Upper lobe of left lung (tissue), 6 donors: ENCODE measurements at regions not wholly inside any gene's neighbourhood (a gene's known extent, or its start where the extent isn't known, plus 50 kb on each side); places are given as distances from the start of the nearest gene placed in this dataset.
"Not testable (repeated sequence)": the region's sequence is repeated elsewhere in the genome, so short reads cannot be mapped to it uniquely, and the experiment has no call there.

Source experiments
- ATAC-seq, 2 donors: fragments of 200-7000 bp; cut with Tn5 transposase; one replicate each; pipeline ENCODE4 v1.9.1; 2022; ENCODE audit warnings: mild to moderate bottlenecking in 2 of 2, moderate library complexity in 2 of 2; ENCODE audit not compliant: low FRiP score in 2 of 2
- DNase-seq, 2 donors: peaks; one replicate each; pipeline ENCODE4 v3.0.0-alpha.2; 2019 to 2020
- H3K27ac ChIP-seq, 4 donors: fragments of 200-600 bp; sonication (generic); one replicate each; pipeline ENCODE4 v1.5.1; 2016 to 2019
- H3K27me3 ChIP-seq, 4 donors: fragments of 200-600 bp; sonication (generic); one replicate each; pipeline ENCODE4 v1.5.1; 2017 to 2019
- H3K36me3 ChIP-seq, 4 donors: fragments of 200-600 bp; sonication (generic); one replicate each; pipeline ENCODE4 v1.5.1; 2016 to 2019
- H3K4me1 ChIP-seq, 4 donors: fragments of 200-600 bp; sonication (generic); one replicate each; pipeline ENCODE4 v1.5.1; 2018 to 2019
- H3K4me3 ChIP-seq, 4 donors: fragments of 200-600 bp; sonication (generic); one replicate each; pipeline ENCODE4 v1.5.1; 2017 to 2019; ENCODE audit warnings: mild to moderate bottlenecking in 2 of 4, moderate library complexity in 1 of 4
- H3K9me3 ChIP-seq, 4 donors: fragments of 200-600 bp; sonication (generic); one replicate each; pipeline ENCODE4 v1.5.1; 2018 to 2019
- CTCF ChIP-seq, 6 experiments: fragments of 450-650 bp in 4 of 6; fragments of 200-600 bp in 2 of 6; sonication (generic) in 2 of 6; IDR thresholded peaks; one replicate each; pipeline ENCODE4 v1.5.1; 2016 to 2019; ENCODE audit warnings: antibody characterized with exemption in 6 of 6
- EP300 ChIP-seq, 4 donors: sonication (generic); formaldehyde crosslinking; IDR thresholded peaks; one replicate each; pipeline ENCODE4 v1.5.1; 2017; ENCODE audit warnings: antibody characterized with exemption in 4 of 4, control low read depth in 2 of 4
- POLR2A ChIP-seq, 4 donors: fragments of 450-650 bp; IDR thresholded peaks; one replicate each; pipeline ENCODE4 v1.5.1; 2016 to 2017; ENCODE audit warnings: antibody characterized with exemption in 4 of 4, mild to moderate bottlenecking in 2 of 4
- POLR2AphosphoS5 ChIP-seq, 2 donors: sonication (generic); formaldehyde crosslinking; IDR thresholded peaks; one replicate each; pipeline ENCODE4 v1.5.1; 2017; ENCODE audit warnings: antibody characterized with exemption in 2 of 2
- WGBS, 2 donors: methylation state at CpG; one replicate each; pipeline ENCODE4 v1.1.5; 2017 to 2018; 5-methylcytosine and 5-hydroxymethylcytosine counted together
- donor health status: DM: no; HTN: no; CAD: no; lungs with moderate emphysema.
- donor health status: DM: no; HTN: yes; CAD: no; lungs with severe emphysema.

GRCh38 chr3:112699436-112699978 lies 58.6 kb upstream of the CCDC80 start:
- no peaks in the 10 kb centered on the region for H3K27me3 ChIP-seq
- WGBS, 2 donors, result 32 to 65% methylated on average over 3 to 4 of the region's 4 CpGs

GRCh38 chr3:112698442-112698841 lies 57.5 kb upstream of the CCDC80 start:
- H3K4me3 ChIP-seq, H3K27ac ChIP-seq, ATAC-seq, DNase-seq, H3K9me3 ChIP-seq, H3K4me1 ChIP-seq, H3K27me3 ChIP-seq, H3K36me3 ChIP-seq: not testable (repeated sequence)
- WGBS, 2 donors, result 81 to 100% methylated on average over 1 to 2 of the region's 2 CpGs

More at GRCh38 chr3:112699436-112699978, 58.6 kb upstream of the CCDC80 start:
- no peak overlapping the region for H3K4me3 ChIP-seq
- H3K27ac ChIP-seq, result no peak overlapping the region
- ATAC-seq, result no peak
- H3K36me3 ChIP-seq, result no peaks in the 10 kb centered on the region
- no peaks in the 10 kb centered on the region for H3K9me3 ChIP-seq
- DNase-seq, result no peak
- TF ChIP-seq POLR2A (IDR thresholded peaks at IDR 0.05) (no peak), EP300 (IDR thresholded peaks at IDR 0.05) (no peak), CTCF (IDR thresholded peaks at IDR 0.05) (peak in 3 of 6 experiments; percentile 15 to 25 (median 22))
- H3K4me1 ChIP-seq, result no peaks in the 10 kb centered on the region

- H3K4me3 ChIP-seq, H3K4me1 ChIP-seq, H3K27me3 ChIP-seq, ATAC-seq, H3K36me3 ChIP-seq, H3K27ac ChIP-seq, DNase-seq, H3K9me3 ChIP-seq: not testable (repeated sequence)
- 72 to 74% methylated on average over 3 of the region's 3 CpGs for WGBS, 2 donors
These were observed 55.3 kb upstream of the CCDC80 start for GRCh38 chr3:112696244-112696643.

- H3K36me3 ChIP-seq, DNase-seq, H3K27me3 ChIP-seq, H3K4me3 ChIP-seq, H3K9me3 ChIP-seq, H3K4me1 ChIP-seq, H3K27ac ChIP-seq: not testable (repeated sequence)
- WGBS, 2 donors, result 58 to 72% methylated on average over 2 to 3 of the region's 3 CpGs
- peak in 1 of 2 donors; percentile 43 for ATAC-seq
These were observed 54.6 kb upstream of the CCDC80 start for GRCh38 chr3:112695377-112696108.

GRCh38 chr3:112694906-112695305 lies 54.0 kb upstream of the CCDC80 start:
- not testable (repeated sequence) for H3K36me3 ChIP-seq, H3K27me3 ChIP-seq, H3K27ac ChIP-seq, H3K4me3 ChIP-seq, H3K4me1 ChIP-seq, ATAC-seq, H3K9me3 ChIP-seq, DNase-seq
- WGBS, 2 donors, result 90 to 94% methylated on average over 2 of the region's 2 CpGs

GRCh38 chr3:112693186-112693585 lies 52.2 kb upstream of the CCDC80 start:
- WGBS, 2 donors, result 97% methylated on average over 4 of the region's 4 CpGs; no CpG with 5 or more reads in 1 of the 2 donors
- H3K4me3 ChIP-seq, result no peak overlapping the region
- H3K27ac ChIP-seq, result no peak overlapping the region
- no peaks in the 10 kb centered on the region for H3K4me1 ChIP-seq
- TF ChIP-seq CTCF (IDR thresholded peaks at IDR 0.05) (no peak), POLR2A (IDR thresholded peaks at IDR 0.05) (no peak), EP300 (IDR thresholded peaks at IDR 0.05) (no peak), POLR2AphosphoS5 (IDR thresholded peaks at IDR 0.05) (no peak)
- no peak for DNase-seq
- no peak for ATAC-seq
- H3K9me3 ChIP-seq, result no peaks in the 10 kb centered on the region
- no peaks in the 10 kb centered on the region for H3K36me3 ChIP-seq
- H3K27me3 ChIP-seq, result no peaks in the 10 kb centered on the region
